ENCODE measurements at regions not wholly inside any gene's neighbourhood (a gene's known extent, or its start where the extent isn't known, plus 50 kb on each side); places are given as distances from the start of the nearest gene placed in this dataset.

DNA sequence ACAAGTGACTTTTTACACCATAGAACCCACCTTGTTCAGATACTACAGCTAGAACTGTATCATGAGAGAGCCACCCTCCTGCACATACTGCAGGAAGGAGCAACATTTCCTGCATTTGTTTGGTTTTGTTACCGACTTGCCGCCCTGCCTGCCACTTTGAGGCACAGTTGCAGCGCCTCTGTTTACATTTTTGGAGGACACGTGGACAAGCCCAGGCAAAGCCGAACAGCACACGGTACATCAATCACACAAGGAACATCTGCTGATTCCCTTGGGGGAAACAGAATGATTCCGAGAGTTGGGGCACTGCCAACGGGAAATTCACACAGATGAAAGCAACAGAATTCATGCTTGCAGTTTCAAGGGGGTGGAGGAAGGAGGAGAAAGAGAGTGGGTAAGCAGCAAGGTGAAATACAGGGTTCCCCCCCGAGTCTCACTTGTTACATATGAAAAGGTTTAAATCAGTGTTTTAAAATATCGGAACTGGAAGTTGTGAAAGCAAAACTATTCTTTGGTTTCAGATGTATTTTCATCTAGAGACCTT is 110.7 kb downstream of the BTG1 start:
- in situ Hi-C loops (cut with MboI; ENCODE audit: low sequenced_read_pairs), result no loop called here

DNA sequence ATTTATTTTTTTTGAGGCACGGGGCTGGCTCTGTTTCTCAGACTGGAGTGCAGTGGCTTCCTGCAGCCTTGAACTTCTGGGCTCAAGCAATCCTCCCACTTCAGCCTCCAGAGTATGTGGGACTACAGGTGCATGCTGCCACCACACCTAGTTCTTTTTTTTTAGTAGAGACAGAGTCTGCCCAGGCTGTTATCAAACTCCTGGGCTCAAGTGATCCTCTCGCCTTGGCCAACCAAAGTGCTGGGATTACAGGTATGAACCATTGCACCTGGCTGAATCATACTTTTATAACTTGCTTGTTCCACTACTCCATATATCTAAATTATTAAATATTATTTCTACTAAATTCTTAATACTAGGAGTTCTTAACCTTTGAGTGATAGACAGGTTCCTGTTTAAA is 111.6 kb downstream of the BTG1 start:
- in situ Hi-C loops (cut with MboI; ENCODE audit: low sequenced_read_pairs), result no loop called here

DNA sequence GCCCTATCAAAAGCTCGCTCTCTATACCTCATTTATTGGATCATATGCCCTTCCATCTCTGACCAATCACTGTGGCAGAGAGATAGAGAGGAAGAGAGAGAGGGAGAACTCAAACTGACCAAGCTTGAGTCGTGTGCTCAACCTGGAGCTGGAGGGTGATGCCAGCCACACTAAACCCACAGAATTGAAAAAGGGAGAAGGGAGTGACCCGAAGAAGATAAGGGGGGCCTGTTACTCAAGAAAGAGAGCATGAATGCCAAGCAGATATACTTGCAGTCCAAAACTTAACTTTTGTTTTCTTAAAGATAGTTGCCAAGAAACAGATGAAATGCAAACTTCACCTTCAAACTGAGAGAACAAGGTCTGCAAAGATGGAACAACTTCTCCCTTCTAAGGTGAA is 112.7 kb downstream of the BTG1 start:
- in situ Hi-C loops (cut with MboI; ENCODE audit: low sequenced_read_pairs), result no loop called here

DNA sequence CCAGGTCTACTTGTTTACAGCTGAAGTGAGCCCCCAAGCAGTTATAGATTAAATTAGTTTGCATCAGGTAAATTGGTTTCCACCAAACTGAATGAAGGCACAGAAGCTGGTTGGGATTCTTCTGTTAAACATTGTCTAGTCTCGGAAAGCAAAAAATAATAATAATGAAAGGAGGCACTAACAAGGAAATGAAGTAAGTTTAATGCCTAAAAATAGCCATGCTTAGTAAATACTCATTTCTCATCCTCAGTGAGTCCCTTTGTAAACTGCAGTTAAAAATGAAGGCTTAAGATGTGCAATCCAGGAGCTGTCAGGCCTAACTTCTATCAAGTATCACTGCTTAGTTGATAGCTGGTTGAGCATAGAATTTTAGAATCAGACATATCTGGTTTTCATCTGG is 113.5 kb downstream of the BTG1 start:
- in situ Hi-C loops (cut with MboI; ENCODE audit: low sequenced_read_pairs), result no loop called here

- in situ Hi-C loops (cut with MboI; ENCODE audit: low sequenced_read_pairs), result no loop called here
Observed at GRCh38 chr12:92030618-92031017, 115.0 kb downstream of the BTG1 start.

GRCh38 chr12:92029902-92030586 is 115.6 kb downstream of the BTG1 start:
- in situ Hi-C loops (cut with MboI; ENCODE audit: low sequenced_read_pairs), result no loop called here

- in situ Hi-C loops (cut with MboI; ENCODE audit: low sequenced_read_pairs), result no loop called here
Observed at GRCh38 chr12:92029136-92029535, 116.5 kb downstream of the BTG1 start.

GRCh38 chr12:92028441-92028709 is 117.3 kb downstream of the BTG1 start:
- in situ Hi-C loops (cut with MboI; ENCODE audit: low sequenced_read_pairs), result no loop called here

- in situ Hi-C loops (cut with MboI; ENCODE audit: low sequenced_read_pairs), result no loop called here
Observed at GRCh38 chr12:92027701-92028440, 117.8 kb downstream of the BTG1 start.

- in situ Hi-C loops (cut with MboI; ENCODE audit: low sequenced_read_pairs), result no loop called here
Observed at GRCh38 chr12:92027243-92027642, 118.4 kb downstream of the BTG1 start.

- in situ Hi-C loops (cut with MboI; ENCODE audit: low sequenced_read_pairs), result no loop called here
Observed at GRCh38 chr12:92025462-92026207, 120.0 kb downstream of the BTG1 start.

GRCh38 chr12:92022093-92022492 is 123.6 kb downstream of the BTG1 start:
- in situ Hi-C loops (cut with MboI; ENCODE audit: low sequenced_read_pairs), result no loop called here

DNA sequence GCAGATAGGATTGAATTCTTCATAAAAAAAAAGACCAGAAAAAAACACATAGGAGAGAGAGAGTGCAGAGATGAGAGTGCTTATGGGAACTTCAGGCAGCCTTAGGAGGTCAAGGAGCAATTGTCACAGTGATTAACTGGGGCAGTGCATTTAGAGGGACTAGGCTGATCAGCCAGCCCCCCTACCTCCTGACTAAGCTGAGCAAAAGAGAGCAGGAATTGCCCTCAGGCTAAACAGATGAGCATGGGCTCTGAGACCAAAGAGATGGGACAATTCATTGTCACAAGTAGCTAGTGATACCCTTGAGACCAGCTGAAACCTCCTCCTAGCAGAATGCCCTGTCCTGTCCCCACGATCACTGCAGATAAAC is 124.0 kb downstream of the BTG1 start:
- in situ Hi-C loops (cut with MboI; ENCODE audit: low sequenced_read_pairs), result no loop called here

- in situ Hi-C loops (cut with MboI; ENCODE audit: low sequenced_read_pairs), result no loop called here
Observed at GRCh38 chr12:92020983-92021665, 124.5 kb downstream of the BTG1 start.

DNA sequence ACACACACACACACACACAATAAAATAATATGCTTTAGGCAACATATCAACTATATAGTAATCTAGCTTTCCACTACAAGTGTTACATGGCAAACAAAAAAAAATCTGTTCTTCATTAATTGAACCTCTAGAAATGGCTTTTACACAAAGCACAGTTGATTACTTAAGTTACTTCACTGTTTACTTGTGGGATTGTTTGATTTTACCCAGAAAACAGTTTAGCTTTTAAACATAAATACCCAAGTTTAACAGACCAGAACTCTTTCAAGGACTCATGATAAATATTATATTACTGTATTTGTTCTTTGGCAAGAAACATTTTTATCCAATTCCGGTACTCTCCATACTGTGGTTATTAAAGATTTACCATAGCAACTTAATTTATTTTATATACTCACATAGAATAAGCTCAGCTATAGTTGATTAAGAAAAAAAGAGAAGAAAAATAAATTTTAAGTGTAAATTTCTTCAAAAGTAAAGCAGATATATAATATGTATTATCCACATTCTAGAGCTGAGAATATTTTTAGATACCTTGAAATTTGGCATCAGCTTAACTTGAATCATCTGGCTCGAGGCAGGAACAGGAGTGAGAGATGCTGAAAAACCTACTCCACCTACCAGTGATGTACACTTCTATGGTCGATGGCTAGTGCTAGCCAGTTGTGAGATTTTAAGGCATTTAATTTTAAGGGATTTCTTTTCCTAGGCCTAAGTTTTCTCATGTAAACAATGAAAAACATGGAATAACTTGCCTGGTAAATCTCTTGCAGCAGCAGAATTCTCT is 126.0 kb downstream of the BTG1 start:
- in situ Hi-C loops (cut with MboI; ENCODE audit: low sequenced_read_pairs), result no loop called here

- in situ Hi-C loops (cut with MboI; ENCODE audit: low sequenced_read_pairs), result no loop called here
Observed at GRCh38 chr12:92012691-92013090, 133.0 kb downstream of the BTG1 start.

DNA sequence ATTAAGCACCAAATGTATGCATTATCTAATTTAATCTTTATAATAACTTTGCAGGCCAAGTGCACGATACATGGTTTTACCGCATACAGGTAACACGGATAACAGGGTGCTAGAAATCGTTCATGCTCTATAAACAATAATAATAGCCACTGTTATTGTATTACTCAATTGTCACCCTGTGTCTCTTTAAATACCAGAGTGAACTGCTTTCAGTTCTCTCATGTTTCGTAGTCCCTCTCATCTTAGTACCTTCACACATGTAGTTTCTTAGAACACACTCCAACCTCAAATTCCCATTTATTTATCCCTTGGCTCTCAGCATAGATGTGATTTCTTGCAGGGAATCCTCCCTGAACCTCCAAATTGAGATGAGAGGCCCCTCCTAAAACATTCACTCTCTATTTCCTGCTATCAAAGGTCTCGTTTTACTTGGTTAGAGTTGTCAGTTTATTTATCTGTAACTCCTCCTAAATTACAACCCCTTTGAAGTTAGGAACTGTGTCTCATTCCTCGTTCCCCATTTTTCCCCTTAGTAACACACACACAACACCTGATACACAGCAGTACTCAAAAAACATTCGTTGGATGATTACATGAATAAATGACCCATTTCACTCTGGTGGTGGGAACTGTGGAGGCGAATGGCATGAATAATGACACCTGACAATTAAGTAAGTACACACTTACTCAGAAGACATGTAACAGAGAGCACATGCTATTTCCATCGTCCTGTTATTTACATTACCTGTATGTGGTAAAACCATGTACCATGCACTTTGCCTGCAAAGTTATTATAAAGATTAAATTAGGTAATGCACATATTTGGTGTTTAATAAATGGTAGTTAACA is 134.6 kb downstream of the BTG1 start:
- in situ Hi-C loops (cut with MboI; ENCODE audit: low sequenced_read_pairs), result no loop called here

DNA sequence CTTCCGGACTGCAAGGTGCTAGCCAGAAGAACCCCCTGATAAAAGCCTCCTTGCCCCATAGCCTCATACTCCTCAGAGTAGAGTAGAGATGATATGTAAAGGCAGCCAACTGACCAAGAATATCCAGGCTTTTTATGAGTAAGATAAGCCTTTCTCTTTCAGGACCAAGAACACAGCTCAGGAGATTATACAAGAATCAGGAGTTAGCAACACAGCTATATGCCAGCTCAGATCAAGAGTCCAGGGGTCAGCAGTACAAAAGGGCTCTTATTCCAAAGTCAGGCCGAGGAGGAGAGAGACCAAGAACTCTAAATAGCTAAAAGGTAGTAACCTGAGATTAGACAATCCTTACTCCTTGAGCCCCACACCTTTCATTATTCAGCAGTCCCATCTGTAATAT is 135.3 kb downstream of the BTG1 start:
- in situ Hi-C loops (cut with MboI; ENCODE audit: low sequenced_read_pairs), result no loop called here

- in situ Hi-C loops (cut with MboI; ENCODE audit: low sequenced_read_pairs), result no loop called here
Observed at GRCh38 chr12:92008345-92008744, 137.3 kb downstream of the BTG1 start.

- in situ Hi-C loops (cut with MboI; ENCODE audit: low sequenced_read_pairs), result no loop called here
Observed at GRCh38 chr12:92007787-92008186, 137.9 kb downstream of the BTG1 start.
